ENCODE measurements at regions not wholly inside any gene's neighbourhood (a gene's known extent, or its start where the extent isn't known, plus 50 kb on each side); places are given as distances from the start of the nearest gene placed in this dataset.

- DNase-seq = no peak
Measured at GRCh38 chr12:93180566-93180965, 197.2 kb upstream of the NUDT4 start.

DNA sequence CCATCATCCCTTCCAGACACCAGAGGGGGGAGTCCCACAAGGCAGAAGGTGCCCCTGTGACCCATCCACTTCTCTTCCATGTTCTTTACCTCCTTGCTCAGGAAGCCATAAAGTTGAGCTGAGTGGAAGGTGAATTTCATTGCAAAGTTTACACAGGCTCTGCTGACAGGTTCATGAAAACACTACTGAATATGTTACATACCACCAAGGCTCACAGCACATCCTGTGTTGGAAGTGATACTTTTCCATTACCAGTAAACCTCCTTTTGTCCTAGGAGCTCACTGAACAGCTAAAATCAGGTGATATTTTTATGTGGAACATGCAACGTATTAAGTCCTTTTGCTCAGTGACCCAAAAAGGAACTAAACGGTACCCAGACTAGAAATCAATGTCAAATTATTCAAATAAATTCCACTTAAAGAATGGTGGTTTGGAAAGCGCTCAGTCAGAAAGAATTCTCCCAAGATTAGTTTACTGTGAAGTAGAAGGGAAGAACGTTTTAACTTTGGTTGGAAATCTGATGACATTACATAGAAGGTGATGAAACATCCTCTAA, 196.2 kb upstream of the NUDT4 start:
- DNase-seq = no peak

GRCh38 chr12:93183940-93184671, 193.6 kb upstream of the NUDT4 start:
- DNase-seq = peak in 1 of 5 donors; percentile 15

GRCh38 chr12:93184672-93185368, 192.9 kb upstream of the NUDT4 start:
- no peak for DNase-seq

DNA sequence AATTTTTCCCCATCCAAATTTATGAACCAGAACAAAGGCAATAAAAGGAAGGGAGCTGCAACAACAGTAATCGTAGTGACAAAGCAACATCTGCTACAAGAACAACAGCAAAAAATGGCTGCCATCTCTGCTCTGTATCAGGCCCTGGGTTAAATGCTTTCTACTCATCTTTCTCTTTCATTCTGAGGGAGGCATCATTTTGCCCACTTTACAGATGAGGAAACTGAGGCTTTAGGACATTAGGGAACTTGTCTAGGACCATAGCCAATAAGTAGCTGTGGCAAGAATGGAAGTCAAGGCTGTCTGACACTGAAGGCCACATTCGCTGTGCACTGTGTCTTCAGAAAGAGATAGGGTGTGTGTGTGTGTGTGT, 192.4 kb upstream of the NUDT4 start:
- DNase-seq = no peak

GRCh38 chr12:93186131-93186530, 191.6 kb upstream of the NUDT4 start:
- DNase-seq = no peak

GRCh38 chr12:93186621-93187020, 191.1 kb upstream of the NUDT4 start:
- no peak for DNase-seq

DNA sequence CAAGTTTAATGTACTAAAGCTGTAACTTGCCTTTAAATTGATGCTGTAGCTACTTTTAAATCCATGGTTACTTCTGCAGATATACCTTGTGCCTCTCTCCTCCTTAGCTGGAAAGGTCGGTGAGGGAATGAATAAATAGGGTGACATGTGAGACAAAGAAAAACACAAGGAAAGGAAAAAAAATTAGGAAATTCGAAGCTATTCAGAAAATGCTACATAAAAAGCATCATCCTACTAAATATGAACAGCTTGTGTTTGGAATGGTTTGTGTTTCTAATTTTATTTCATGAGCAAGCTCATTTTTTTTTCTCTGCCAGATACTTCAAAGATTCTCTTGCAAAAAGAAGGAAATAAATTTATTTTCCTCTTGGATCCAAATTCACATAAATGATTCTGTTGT, 186.3 kb upstream of the NUDT4 start:
- no peak for DNase-seq

GRCh38 chr12:93191956-93192355, 185.8 kb upstream of the NUDT4 start:
- DNase-seq = no peak

GRCh38 chr12:93192878-93193277, 184.8 kb upstream of the NUDT4 start:
- DNase-seq = no peak

DNA sequence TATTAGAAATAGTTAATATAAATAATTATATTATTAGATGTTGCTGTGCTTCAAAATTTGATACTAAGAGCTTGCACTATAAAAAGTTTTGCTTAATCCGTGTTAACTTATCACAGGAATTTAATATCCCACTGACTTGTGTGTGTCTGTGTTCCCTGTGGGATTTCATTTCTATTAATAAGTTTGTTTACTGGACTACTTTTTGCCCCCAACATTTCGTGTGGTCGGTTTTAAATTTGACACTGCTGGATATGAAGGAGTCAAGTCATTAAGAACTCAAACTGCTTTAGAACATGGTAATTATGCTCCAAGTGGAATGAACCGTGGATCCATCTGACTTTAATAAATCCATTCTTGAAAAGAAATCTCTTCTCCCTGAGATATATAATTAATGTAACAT, 182.2 kb upstream of the NUDT4 start:
- no peak for DNase-seq

DNA sequence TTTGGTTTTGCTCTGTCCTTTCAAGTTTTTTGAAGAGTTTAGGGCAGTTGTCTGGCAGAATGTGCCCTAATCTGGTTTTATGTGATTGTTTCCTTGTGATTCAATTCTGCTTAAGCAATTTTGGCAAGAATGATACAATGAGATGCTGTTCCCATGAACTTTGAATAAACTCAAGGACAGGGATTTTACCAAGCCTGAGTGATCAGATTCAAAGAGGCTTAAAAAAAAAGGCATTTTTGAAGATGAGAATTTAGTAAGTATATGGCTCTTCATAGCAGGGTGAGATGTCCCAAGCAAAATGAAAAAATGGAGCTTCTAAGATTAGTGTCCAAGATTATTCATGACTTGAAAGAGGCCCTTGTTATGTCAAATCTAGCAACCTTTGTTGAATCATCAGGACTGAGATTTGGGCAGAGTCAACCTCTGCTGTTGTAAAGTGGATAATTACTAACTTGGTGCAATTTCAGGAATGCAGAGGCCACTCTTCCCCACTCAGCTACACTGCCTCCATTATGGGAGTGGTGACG, 180.6 kb upstream of the NUDT4 start:
- DNase-seq = no peak

DNA sequence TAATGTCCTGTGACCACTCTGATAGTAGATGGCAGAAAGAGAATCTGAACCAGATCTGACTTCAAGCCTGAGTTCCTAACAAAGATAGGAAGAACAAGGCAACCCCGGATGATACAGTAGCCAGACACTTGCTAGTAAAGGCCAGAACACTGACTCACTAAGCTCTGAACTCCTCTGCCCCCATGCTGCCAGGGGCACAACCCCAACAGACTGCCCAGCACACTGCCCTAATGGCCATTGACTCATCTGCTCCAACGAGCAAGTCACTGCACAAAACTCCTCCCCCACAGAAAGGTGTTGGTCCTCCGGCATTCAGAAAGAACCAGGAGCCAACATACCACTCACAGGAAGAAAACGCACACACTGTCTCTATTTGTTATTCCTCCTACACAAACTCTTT, 179.6 kb upstream of the NUDT4 start:
- DNase-seq = no peak

- DNase-seq = no peak
Measured at GRCh38 chr12:93199831-93200236, 177.9 kb upstream of the NUDT4 start.

DNA sequence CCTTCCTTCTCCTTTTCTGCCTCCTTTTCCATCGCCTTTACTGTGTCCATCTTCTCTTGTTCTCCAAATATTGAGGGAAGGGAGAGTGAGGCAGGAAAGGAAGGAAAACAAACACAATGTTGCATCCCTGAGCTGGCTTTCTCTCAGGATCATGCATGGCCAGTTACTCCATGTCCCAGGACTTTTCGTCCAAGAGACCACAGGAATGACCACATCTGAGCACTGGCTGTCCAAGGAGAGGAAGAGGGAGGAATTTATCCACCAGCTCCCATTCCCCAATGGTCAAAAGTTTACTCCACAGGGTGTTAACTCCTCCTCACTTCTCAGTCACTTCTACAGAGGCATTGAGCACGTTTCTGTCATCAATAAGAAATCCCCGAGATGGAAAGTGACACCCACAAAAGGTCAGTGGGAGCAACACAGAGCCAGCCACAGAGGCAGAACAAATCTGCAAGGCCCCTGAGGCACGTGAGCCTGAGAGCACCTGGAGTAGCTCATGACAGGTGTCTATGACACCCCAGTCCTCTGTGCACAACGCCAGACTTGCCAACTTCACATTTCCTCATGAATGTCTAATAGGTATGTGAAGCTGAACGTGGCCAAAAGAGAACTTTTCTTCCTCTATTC, 177.3 kb upstream of the NUDT4 start:
- DNase-seq = no peak

DNA sequence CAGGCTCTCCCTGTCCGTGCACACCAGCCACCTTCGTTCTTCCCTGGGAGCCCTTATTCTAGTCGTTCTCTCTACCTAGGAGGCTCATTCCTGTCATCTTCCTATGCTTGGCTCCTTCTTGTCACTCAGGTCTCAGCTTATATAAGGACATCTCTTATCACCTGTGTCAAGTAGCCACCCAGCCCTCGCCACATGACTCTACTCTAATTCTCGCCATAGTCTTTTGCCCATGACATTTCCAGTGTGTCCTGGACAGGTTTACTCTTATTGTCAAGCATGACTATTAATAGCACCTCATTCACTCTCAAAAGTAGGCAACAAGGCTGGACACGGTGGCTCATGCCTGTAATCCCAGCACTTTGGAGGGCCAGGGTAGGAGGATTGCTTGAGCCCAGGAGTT, 175.7 kb upstream of the NUDT4 start:
- DNase-seq = no peak

DNA sequence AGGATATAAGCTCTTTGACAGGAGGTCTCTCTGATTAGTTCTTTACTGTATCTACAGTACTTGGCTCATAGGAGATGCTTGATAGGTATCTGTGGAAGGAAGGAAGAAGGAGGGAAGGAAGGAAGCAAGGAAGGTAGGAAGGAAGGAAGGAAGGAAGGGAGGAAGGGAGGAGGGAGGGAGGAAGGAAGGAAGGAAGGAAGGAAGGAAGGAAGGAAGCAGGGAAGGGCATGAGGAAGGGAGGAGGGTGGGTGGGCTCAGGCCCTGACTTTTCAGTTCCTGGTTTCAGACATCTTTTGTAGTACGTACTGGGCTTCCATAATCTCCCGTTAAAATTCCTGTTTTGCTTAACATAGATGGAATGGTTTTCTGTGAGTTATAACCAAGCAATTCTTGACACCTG, 175.0 kb upstream of the NUDT4 start:
- no peak for DNase-seq

DNA sequence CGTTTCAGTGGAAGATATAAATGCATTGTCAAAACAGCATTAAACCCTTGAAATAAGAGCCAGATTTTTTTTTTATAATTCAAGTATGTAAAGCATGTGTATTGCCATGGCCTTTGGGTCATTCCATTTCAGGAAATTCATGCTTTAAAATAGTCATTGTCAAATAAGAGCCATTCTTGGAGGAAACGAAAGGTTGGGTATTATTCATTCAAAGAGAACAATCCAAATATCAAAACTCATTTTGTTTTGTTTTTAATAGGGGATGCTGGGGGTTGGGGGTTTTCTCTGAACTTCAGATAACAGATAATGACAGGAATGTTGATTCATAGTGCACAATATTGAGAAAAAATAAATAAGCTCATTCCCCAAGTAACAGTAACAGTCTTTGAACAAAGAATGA, 174.4 kb upstream of the NUDT4 start:
- DNase-seq = no peak

GRCh38 chr12:93204896-93205295, 172.8 kb upstream of the NUDT4 start:
- no peak for DNase-seq

- no peak for DNase-seq
Measured at GRCh38 chr12:93205361-93205760, 172.4 kb upstream of the NUDT4 start.

DNA sequence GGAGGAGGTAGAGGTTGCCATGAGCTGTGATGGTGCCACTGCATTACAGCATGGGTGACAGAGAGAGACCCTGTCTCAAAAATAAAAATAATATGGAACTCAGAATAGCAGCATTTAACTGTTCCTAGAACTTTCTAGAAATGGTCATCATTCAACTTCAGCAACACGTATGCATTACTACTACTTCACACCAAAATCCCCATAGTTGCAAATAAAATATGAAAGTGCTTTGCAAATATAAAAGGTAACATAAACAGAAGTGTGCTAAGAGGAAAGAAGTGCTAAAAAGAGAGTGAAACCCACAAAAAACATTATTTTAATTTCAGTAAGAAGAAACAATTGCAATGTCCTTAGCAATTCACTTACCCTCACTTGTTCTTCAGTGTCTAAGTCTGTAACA, 169.7 kb upstream of the NUDT4 start:
- DNase-seq = no peak

DNA sequence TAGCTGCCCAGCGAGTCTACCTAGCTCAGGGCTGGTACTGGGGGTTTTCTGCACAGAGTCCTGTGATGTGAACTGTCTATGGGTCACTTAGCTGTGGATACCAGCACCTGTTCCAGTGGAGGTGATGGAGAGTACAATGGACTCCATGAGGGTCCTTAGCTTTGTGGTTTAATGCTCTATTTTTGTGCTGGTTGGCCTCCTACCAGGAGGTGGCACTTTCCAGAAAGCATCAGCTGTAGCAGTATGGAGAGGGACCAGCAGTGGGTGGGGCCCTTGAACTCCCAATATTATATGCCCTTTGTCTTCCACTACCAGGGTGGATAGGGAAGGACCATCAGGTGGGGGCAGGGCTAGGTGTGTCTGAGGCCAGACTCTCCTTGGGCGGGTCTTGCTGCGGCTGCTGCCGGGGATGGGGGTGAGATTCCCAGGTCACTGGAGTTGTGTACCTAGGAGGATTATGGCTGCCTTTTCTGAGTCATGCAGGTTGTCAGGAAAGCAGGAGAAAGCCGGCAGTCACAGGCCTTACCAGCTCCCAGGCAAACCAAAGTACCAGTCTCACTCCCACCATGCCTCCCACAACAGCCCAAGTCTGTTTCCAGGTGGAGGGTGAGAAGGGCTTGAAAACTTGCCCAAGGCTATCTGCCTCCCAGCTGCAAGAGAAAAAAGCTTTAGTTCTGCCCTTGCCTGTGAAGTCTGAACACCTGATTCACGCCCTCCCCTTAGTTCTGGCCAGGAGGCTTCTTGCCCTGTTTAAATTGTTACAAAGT, 163.0 kb upstream of the NUDT4 start:
- no peak for DNase-seq

DNA sequence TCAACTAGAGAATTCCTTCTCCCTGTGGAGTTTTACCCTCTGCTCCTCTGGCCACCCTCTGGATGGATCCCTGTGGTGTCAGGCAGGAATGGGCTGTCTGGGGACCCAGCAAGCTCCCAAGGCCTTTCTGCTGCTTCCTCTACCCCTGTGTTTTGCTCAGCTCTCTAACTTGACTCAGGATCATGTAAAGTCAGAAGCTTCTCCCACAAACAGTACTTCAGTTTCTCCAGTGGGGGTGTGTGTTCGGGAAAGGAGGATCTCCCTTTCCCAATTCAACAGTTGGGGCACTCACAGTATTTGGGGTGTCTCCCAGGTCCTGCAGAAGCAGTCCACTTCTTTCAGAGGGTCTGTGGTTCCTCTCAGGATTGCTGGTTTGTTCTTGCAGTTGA, 162.4 kb upstream of the NUDT4 start:
- DNase-seq = no peak

All from T-helper 1 cell (primary cell).